ENCODE measurements at regions not wholly inside any gene's neighbourhood (a gene's known extent, or its start where the extent isn't known, plus 50 kb on each side); places are given as distances from the start of the nearest gene placed in this dataset.

DNA sequence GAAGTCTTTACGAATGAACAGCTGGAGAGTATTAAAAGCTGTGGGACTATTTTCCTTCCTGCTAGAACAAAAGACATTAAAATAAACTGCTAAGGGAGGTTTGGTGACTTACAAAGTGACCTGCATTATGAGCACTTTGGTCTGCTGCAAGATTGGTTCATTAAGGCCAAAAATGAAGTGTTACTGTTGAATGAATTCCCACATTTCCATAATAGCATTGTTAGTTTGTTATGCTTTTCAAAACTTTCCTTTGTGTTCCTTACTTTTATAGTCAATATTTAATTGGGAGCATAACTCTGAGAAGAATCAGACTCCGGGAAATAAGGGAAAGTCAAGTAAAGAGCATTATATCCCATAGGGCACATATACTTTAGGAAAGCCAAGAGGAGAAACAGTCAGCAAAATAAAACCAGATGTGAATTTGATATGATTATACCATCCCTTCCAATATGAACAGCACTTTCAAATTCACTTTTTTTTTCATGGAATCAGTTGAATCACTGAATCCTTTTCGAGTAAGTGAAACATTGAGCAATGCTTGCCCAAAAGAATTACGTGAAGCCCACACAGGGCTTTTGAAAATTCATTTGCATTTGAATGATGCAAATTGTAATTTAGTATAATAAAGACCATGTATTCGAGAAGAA is 112.6 kb downstream of the KCTD12 start:
- H3K36me3 Mint-ChIP-seq: no peaks in the 10 kb centered on the region
- no peaks in the 10 kb centered on the region for H3K4me1 Mint-ChIP-seq
- peaks cover 9% of the 10 kb centered on the region for H3K27me3 Mint-ChIP-seq
- DNase-seq (no peak), ATAC-seq (ENCODE audit: low read depth in 2 of 2) (no peak)
- H3K27ac Mint-ChIP-seq: no peak overlapping the region
- Histone ChIP-seq H3K9me3 (ENCODE audit: control insufficient read depth in 2 of 2, low read length in 2 of 2) (no peaks in the 10 kb centered on the region), H3K36me3 (ENCODE audit: control insufficient read depth, insufficient read depth, low read length) (no peaks in the 10 kb centered on the region), H3K4me1 (ENCODE audit: control insufficient read depth, insufficient read depth, low read length, poor library complexity, severe bottlenecking) (no peaks in the 10 kb centered on the region), H3K27ac (ENCODE audit: insufficient read depth, low read length, poor library complexity, severe bottlenecking) (no peak overlapping the region), H3K4me3 (ENCODE audit: low read depth, low read length) (no peak overlapping the region), H3K27me3 (ENCODE audit: control insufficient read depth, insufficient read depth, low read length) (peaks cover 2% of the 10 kb centered on the region)
- H3K4me3 Mint-ChIP-seq: no peak overlapping the region
- H3K9me3 Mint-ChIP-seq: no peaks in the 10 kb centered on the region

DNA sequence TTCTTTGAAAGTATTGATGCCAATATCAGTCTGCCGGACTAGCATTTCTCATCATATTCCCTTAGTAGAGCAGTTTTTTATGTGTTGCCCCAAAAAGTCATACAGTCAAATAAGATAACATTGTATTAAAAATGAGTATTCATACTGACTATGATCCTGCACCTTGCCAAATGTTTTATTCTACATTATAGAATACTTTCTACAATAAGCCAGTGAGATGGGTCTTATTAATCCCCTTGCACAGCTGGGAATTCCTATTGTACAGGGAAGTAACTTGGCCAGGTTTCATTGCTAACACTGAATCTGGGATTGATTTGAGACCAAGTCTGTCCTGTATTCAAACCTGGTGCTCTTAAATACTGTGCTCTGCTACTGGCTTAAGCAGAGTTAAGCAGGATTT is 114.0 kb downstream of the KCTD12 start:
- Mint-ChIP-seq H3K4me3 (no peak overlapping the region), H3K27ac (no peak overlapping the region), H3K4me1 (no peaks in the 10 kb centered on the region), H3K9me3 (no peaks in the 10 kb centered on the region), H3K27me3 (peaks cover 9% of the 10 kb centered on the region), H3K36me3 (no peaks in the 10 kb centered on the region)
- ATAC-seq (ENCODE audit: low read depth in 2 of 2) (no peak), DNase-seq (no peak)
- Histone ChIP-seq H3K27ac (ENCODE audit: insufficient read depth, low read length, poor library complexity, severe bottlenecking) (no peak overlapping the region), H3K9me3 (ENCODE audit: control insufficient read depth in 2 of 2, low read length in 2 of 2) (no peaks in the 10 kb centered on the region), H3K4me1 (ENCODE audit: control insufficient read depth, insufficient read depth, low read length, poor library complexity, severe bottlenecking) (no peaks in the 10 kb centered on the region), H3K4me3 (ENCODE audit: low read depth, low read length) (no peak overlapping the region), H3K27me3 (ENCODE audit: control insufficient read depth, insufficient read depth, low read length) (peaks cover 5% of the 10 kb centered on the region), H3K36me3 (ENCODE audit: control insufficient read depth, insufficient read depth, low read length) (no peaks in the 10 kb centered on the region)

DNA sequence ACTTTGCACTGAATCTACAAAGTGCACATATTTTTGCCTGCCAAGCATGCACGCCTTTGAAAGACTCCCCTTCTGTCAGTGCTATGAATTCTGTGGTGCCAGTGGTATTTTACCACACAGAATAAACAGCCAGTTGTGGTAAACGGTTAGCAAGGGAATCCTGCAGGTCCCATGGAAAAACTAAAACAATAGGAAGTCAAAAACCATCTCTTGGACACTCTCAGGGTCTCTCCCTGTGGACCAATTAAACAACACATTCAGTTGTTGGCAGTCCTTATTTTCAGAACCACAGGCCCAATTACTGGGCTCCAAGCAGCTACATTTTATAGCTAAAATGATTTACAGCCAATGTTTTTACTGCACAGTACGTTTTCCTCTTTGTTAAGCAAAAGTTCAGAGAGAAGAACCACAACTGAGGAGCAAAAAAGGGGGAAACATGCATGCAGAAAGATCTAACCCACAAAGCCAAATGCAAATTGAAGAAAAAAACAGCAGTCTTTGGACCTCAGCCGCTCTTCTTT is 116.9 kb downstream of the KCTD12 start:
- H3K4me1 Mint-ChIP-seq: no peaks in the 10 kb centered on the region
- DNase-seq (no peak), ATAC-seq (ENCODE audit: low read depth in 2 of 2) (no peak)
- Histone ChIP-seq H3K9me3 (ENCODE audit: control insufficient read depth in 2 of 2, low read length in 2 of 2) (no peaks in the 10 kb centered on the region), H3K4me3 (ENCODE audit: low read depth, low read length) (no peak overlapping the region), H3K36me3 (ENCODE audit: control insufficient read depth, insufficient read depth, low read length) (no peaks in the 10 kb centered on the region), H3K27ac (ENCODE audit: insufficient read depth, low read length, poor library complexity, severe bottlenecking) (no peak overlapping the region), H3K27me3 (ENCODE audit: control insufficient read depth, insufficient read depth, low read length) (peaks cover 5% of the 10 kb centered on the region), H3K4me1 (ENCODE audit: control insufficient read depth, insufficient read depth, low read length, poor library complexity, severe bottlenecking) (no peaks in the 10 kb centered on the region)
- H3K9me3 Mint-ChIP-seq: no peaks in the 10 kb centered on the region
- H3K4me3 Mint-ChIP-seq: no peak overlapping the region
- H3K27me3 Mint-ChIP-seq: peaks cover 13% of the 10 kb centered on the region
- no peak overlapping the region for H3K27ac Mint-ChIP-seq
- no peaks in the 10 kb centered on the region for H3K36me3 Mint-ChIP-seq

DNA sequence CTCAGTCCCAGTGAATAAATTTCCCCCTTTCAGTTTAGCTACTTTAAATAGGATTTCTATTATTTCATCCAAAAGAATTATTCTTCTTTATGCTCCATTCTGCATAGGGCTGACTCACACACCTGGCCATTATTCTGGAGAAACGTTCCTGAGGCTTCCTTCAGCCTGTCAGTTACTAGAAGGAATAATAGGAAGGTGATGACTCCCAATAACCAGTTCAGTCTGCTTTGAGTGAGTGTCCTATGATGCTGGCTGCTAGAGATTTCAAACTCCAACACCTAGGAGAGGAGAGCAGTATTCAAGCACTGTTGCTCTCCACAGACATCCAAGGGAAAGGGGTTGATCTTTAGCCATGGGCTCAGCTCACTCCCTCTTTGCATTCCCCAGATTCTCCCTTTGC is 117.8 kb downstream of the KCTD12 start:
- Mint-ChIP-seq H3K4me3 (no peak overlapping the region), H3K36me3 (no peaks in the 10 kb centered on the region), H3K27me3 (peaks cover 13% of the 10 kb centered on the region), H3K9me3 (no peaks in the 10 kb centered on the region), H3K27ac (no peak overlapping the region), H3K4me1 (no peaks in the 10 kb centered on the region)
- Histone ChIP-seq H3K27ac (ENCODE audit: insufficient read depth, low read length, poor library complexity, severe bottlenecking) (no peak overlapping the region), H3K27me3 (ENCODE audit: control insufficient read depth, insufficient read depth, low read length) (peaks cover 5% of the 10 kb centered on the region), H3K9me3 (ENCODE audit: control insufficient read depth in 2 of 2, low read length in 2 of 2) (no peaks in the 10 kb centered on the region), H3K36me3 (ENCODE audit: control insufficient read depth, insufficient read depth, low read length) (no peaks in the 10 kb centered on the region), H3K4me3 (ENCODE audit: low read depth, low read length) (no peak overlapping the region), H3K4me1 (ENCODE audit: control insufficient read depth, insufficient read depth, low read length, poor library complexity, severe bottlenecking) (no peaks in the 10 kb centered on the region)
- ATAC-seq (ENCODE audit: low read depth in 2 of 2): no peak
- DNase-seq: no peak

DNA sequence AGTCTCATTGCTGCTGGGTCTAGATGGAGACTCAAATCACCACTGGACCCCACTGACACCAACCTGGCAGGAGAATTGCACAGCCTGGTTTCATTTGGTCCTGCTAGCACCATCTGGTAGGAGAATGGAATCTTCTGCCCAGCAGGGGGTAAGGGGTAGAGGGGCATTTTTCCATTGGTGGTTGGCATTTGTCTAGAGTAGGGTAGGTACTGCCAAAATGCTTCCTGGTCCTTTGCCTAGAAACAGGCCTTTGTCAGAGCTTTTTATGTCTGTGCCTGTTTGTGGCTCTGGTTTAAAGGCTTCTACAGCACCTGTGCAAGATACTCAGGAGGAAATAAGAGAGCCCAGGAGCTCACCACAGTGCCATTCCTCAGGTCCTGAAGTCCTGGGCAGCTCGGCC is 121.3 kb downstream of the KCTD12 start:
- H3K36me3 ChIP-seq (ENCODE audit: control insufficient read depth, insufficient read depth, low read length): no peaks in the 10 kb centered on the region
- H3K4me3 ChIP-seq (ENCODE audit: low read depth, low read length): no peak overlapping the region
- Mint-ChIP-seq H3K4me1 (no peaks in the 10 kb centered on the region), H3K27me3 (peaks cover 13% of the 10 kb centered on the region), H3K4me3 (no peak overlapping the region), H3K36me3 (no peaks in the 10 kb centered on the region), H3K9me3 (no peaks in the 10 kb centered on the region), H3K27ac (peak overlapping the region in 1 of 3 donors; percentile 54)
- peaks cover 3% of the 10 kb centered on the region for H3K27me3 ChIP-seq (ENCODE audit: control insufficient read depth, insufficient read depth, low read length)
- no peak for DNase-seq
- ATAC-seq (ENCODE audit: low read depth in 2 of 2): no peak
- H3K4me1 ChIP-seq (ENCODE audit: control insufficient read depth, insufficient read depth, low read length, poor library complexity, severe bottlenecking): no peaks in the 10 kb centered on the region
- H3K9me3 ChIP-seq (ENCODE audit: control insufficient read depth in 2 of 2, low read length in 2 of 2): no peaks in the 10 kb centered on the region
- no peak overlapping the region for H3K27ac ChIP-seq (ENCODE audit: insufficient read depth, low read length, poor library complexity, severe bottlenecking)

DNA sequence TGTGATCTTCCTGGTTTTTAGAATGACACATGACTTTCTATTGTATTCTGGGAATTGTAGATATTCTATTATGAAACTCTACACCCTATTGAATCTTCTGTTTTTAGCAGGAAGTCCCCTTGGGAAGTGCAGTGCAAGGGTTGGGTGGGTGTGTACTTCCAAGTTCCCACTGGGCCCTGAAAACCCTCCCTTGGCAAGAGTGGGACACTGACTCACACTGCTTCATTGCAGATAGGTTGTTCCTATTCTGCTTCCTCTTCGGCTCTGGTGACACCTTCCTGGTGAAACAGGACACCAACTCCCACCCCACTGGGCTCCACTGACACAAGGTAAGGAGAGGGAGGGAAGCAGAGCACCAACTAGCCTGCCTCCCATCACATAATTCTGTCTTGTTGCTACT is 121.8 kb downstream of the KCTD12 start:
- no peak for ATAC-seq (ENCODE audit: low read depth in 2 of 2)

DNA sequence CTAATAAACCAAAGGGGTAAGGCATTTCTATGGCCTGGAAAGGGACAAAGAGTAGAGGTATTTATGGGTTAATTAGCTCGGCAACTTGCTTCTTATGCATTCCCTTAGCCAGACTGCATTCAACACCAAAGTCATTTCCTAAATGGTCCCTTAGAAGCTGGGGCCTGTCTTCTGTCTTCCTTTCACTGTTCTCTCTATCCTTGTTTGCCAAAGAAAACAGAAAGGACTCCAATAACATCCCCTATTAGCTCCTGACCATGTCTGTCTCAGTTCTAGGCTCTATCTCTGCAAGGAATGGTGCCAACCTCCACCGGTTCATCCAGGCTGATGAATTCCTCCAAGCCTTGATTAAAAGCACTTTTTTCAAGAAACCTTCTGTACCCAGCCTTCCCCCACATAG is 123.5 kb downstream of the KCTD12 start:
- no peaks in the 10 kb centered on the region for H3K4me1 Mint-ChIP-seq
- Histone ChIP-seq H3K36me3 (ENCODE audit: control insufficient read depth, insufficient read depth, low read length) (no peaks in the 10 kb centered on the region), H3K9me3 (ENCODE audit: control insufficient read depth in 2 of 2, low read length in 2 of 2) (no peaks in the 10 kb centered on the region), H3K27me3 (ENCODE audit: control insufficient read depth, insufficient read depth, low read length) (no peaks in the 10 kb centered on the region), H3K4me1 (ENCODE audit: control insufficient read depth, insufficient read depth, low read length, poor library complexity, severe bottlenecking) (no peaks in the 10 kb centered on the region), H3K4me3 (ENCODE audit: low read depth, low read length) (no peak overlapping the region), H3K27ac (ENCODE audit: insufficient read depth, low read length, poor library complexity, severe bottlenecking) (no peak overlapping the region)
- H3K4me3 Mint-ChIP-seq: no peak overlapping the region
- no peak for DNase-seq
- H3K27me3 Mint-ChIP-seq: peaks cover 10% of the 10 kb centered on the region
- no peaks in the 10 kb centered on the region for H3K9me3 Mint-ChIP-seq
- no peak for ATAC-seq (ENCODE audit: low read depth in 2 of 2)
- H3K27ac Mint-ChIP-seq: no peak overlapping the region
- H3K36me3 Mint-ChIP-seq: no peaks in the 10 kb centered on the region

More for the DNA sequence above, 121.8 kb downstream of the KCTD12 start:
- Histone ChIP-seq H3K4me3 (ENCODE audit: low read depth, low read length) (no peak overlapping the region), H3K9me3 (ENCODE audit: control insufficient read depth in 2 of 2, low read length in 2 of 2) (no peaks in the 10 kb centered on the region), H3K27me3 (ENCODE audit: control insufficient read depth, insufficient read depth, low read length) (peaks cover 3% of the 10 kb centered on the region), H3K4me1 (ENCODE audit: control insufficient read depth, insufficient read depth, low read length, poor library complexity, severe bottlenecking) (no peaks in the 10 kb centered on the region), H3K36me3 (ENCODE audit: control insufficient read depth, insufficient read depth, low read length) (no peaks in the 10 kb centered on the region), H3K27ac (ENCODE audit: insufficient read depth, low read length, poor library complexity, severe bottlenecking) (no peak overlapping the region)
- Mint-ChIP-seq H3K9me3 (no peaks in the 10 kb centered on the region), H3K4me3 (no peak overlapping the region), H3K36me3 (no peaks in the 10 kb centered on the region), H3K4me1 (no peaks in the 10 kb centered on the region), H3K27ac (no peak overlapping the region), H3K27me3 (peaks cover 13% of the 10 kb centered on the region)
- DNase-seq: no peak

DNA sequence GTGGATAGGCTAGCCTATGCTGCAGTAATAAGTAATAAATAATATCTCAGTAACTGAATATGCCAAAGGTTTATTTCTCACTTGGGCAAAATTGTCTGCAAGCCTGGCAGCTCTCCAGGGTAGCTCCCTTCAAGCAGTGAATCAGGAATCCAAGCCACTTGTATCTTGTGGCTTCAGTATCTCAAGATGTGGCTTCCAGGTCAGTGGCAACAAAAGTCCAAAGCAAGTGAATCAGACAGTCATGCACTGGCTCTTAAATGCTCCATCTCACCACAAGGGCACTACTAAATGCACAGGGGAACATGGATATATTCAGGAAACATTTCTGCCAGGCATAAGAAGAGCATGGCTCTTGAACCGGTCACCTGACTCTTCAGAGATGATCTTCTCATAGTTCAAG is 126.3 kb downstream of the KCTD12 start:
- no peak for ATAC-seq (ENCODE audit: low read depth in 2 of 2)
- H3K27me3 Mint-ChIP-seq: no peaks in the 10 kb centered on the region
- no peak overlapping the region for H3K4me3 Mint-ChIP-seq

More for the DNA sequence above, 126.3 kb downstream of the KCTD12 start:
- no peak overlapping the region for H3K27ac ChIP-seq (ENCODE audit: insufficient read depth, low read length, poor library complexity, severe bottlenecking)
- Mint-ChIP-seq H3K36me3 (no peaks in the 10 kb centered on the region), H3K27ac (no peak overlapping the region), H3K9me3 (peaks cover 0 to 2% (median 0%) of the 10 kb centered on the region in 7 donors), H3K4me1 (no peaks in the 10 kb centered on the region)
- no peak overlapping the region for H3K4me3 ChIP-seq (ENCODE audit: low read depth, low read length)
- DNase-seq: no peak
- no peaks in the 10 kb centered on the region for H3K27me3 ChIP-seq (ENCODE audit: control insufficient read depth, insufficient read depth, low read length)
- H3K36me3 ChIP-seq (ENCODE audit: control insufficient read depth, insufficient read depth, low read length): no peaks in the 10 kb centered on the region
- H3K9me3 ChIP-seq (ENCODE audit: control insufficient read depth in 2 of 2, low read length in 2 of 2): no peaks in the 10 kb centered on the region
- H3K4me1 ChIP-seq (ENCODE audit: control insufficient read depth, insufficient read depth, low read length, poor library complexity, severe bottlenecking): no peaks in the 10 kb centered on the region
